DMS53 (cell line): ENCODE measurements at regions not wholly inside any gene's neighbourhood (a gene's known extent, or its start where the extent isn't known, plus 50 kb on each side); places are given as distances from the start of the nearest gene placed in this dataset.

Experiments used
- DNase-seq: peaks from one replicate; lab custom pipeline; 2025; lab: John Stamatoyannopoulos, UW

GRCh38 chr6:71722736-71723135, 163.6 kb upstream of the RIMS1 start:
- no peak for DNase-seq

GRCh38 chr6:71724456-71725125, 161.8 kb upstream of the RIMS1 start:
- no peak for DNase-seq

DNA sequence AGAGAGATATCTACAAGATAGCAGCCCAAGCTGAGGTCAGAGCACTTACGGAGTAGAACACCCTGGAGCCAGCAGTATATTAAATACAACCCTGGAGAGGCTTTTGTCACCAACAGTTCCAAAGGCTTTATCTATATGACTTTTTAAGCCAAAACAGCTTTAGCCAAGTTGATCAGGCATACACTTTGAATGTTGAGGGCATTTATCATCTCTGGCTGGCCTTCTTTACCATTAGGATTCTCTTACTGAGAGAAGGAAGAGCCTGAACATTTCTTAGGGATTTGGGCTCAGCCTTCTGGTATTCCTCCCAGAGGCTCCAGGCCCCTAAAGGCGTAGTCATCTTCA, 161.3 kb upstream of the RIMS1 start:
- no peak for DNase-seq

DNA sequence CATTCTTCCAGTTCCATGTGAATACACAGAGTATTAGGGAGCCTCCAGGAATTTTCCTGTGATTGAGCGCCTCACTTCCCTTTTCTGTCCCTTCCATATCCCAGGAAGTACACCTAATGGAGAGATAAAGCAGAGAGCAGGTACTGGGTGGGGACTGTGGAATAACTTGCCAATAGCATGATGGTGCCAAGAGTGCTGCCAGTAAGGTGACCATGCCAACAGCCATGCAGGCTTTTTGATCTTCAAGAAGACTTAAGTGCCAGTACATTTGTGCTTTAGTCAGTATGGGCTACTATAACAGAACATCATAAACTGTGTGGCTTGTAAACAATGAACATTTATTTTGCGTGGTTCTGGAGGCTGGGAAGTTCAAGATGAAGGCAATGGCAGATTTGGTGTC, 160.2 kb upstream of the RIMS1 start:
- DNase-seq, result no peak

GRCh38 chr6:71727632-71728294, 158.6 kb upstream of the RIMS1 start:
- DNase-seq, result no peak

GRCh38 chr6:71730284-71730683, 156.1 kb upstream of the RIMS1 start:
- DNase-seq, result no peak

DNA sequence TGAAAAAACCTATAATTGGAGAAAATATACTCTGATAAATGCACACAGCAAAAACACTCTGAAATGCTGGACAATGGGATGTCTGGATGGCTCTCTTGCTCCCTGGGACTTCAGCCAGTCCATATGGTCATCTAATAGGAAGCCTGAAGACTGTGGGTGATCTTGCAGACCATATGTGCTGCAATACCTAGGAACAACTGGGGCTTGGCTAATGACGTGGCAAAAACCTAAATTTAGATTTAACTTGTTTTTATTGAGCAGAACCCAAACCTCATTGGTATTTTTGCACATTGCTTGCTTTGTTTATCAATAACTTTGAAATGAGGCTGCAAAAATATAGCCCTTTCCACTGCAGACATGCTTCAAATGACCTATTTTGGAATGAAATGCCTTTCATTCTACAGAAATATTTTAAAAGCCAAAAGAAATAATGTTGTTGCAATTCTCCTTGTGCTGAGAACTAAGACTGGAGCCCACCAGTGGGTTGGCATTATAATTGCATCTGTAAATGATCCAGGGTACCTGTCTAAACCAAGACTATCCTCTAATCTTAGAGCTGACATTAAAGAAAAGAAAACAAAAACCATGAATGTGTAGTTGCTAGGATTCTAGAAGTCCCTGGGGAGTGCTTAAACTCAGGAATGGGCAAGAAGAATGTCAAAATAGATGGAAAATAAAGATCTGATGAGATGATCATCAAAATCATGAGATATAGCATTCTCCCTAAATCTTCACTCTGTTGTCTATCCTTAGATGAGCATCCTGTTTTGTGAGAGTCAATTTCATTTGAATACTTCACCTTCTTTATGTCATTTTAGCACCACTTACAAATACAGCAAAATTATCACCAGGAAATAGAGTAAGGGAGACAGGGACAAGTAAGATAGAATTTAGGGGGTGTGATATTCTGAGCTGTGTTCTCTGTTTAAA, 152.1 kb upstream of the RIMS1 start:
- no peak for DNase-seq

DNA sequence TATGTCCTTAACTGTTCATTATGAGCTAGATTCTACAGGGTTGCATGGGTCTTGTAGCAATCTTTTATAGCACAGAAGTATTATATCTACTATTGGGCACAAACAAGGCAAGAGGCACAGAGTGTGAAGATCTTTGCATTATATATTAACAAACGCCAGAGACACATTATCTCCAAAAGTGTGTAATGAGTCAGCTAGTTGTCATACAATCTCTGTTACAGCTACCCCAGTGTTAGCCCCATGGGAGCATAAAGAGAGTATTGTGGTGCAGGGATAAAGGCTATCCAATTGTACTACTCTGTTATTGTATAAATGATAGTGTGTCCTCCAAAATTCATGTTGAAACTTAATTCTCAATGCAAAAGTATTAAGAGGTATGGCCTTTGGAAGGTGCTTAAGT, 148.4 kb upstream of the RIMS1 start:
- DNase-seq, result no peak

DNA sequence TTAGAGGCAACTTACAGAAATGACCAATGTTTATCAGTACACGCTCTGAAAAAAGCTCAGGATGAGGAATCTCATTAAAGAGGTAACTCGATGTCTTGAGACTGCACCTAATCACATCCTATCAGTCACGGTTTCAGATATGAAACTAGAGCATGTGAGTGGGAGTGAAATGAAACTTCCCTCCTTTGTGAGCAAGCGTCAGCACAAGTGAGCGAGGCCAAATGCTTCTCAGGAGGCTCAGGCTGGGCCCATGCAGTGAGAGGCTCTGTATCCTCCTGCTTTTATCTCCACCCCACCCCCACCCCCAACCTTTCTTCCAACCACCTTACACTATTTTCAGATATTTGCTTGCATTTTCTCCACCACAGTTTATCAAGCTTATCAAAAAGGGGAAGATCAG, 140.8 kb upstream of the RIMS1 start:
- DNase-seq, result no peak

DNA sequence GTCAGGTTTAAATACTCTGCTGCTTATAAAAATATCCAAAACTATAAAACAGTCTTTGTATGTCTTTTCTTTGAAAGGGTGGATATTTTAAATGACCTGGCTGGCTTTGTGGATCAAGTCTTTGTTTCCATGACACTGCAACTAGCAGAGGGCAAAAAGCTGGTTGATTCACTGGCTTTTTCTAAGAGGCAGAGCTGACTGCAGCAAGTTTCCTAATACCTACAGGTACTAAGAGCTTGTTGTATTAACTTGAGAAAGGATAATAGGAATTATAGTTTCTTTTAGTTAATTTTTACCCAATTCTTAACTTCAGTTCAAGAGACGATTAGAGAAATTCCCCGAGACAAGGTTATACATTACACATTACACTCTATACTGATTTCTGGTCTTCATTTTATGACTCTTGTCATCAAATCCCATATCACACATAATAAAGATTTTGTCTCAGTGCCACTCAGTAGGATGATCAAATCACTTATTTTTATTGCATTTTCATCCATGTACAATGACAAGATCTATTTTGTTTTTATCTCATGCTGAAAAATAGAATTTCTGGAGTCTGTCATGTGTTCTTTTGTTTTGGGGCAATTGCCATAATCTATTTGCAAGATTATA, 120.1 kb upstream of the RIMS1 start:
- DNase-seq, result no peak

- DNase-seq, result no peak
Measured at GRCh38 chr6:71766796-71767195, 119.6 kb upstream of the RIMS1 start.

- no peak for DNase-seq
Measured at GRCh38 chr6:71768356-71768755, 118.0 kb upstream of the RIMS1 start.

- no peak for DNase-seq
Measured at GRCh38 chr6:71808865-71809264, 77.5 kb upstream of the RIMS1 start.

DNA sequence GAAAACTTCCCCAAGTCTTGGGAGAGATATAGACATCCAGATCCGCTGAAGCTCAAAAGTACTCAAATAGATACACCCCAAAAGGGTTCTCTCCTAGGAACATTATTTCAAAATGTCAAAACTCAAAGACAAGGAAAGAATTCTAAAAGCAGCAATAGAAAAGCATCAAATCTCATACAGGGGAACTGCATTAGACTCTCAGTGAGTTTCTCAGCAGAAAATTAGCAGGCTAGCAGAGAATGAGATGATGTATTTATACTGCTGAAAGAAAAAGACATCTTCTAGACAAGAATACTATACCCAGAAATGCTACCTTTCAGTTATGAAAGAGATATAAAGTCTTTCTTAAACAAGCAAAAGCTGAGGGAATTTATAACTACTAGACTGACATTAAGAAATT, 75.5 kb upstream of the RIMS1 start:
- DNase-seq, result no peak

DNA sequence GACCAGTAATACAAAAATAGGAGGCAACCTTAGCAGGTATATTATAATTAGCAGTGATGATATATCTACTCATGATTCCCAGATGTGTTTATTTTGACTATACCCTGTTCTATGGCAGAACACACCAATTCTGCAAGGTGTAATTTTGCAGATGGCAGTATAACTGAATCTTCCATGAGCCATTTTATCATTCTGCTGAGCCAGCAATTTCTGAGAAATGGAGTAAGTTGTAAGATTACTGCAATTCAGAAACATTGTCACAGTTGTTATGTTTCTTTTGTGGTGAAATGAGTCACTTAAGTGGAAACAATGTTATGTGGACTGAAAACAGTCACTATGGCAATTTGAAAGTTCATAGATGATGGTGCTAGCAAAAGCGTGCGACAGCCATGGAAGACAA, 63.7 kb upstream of the RIMS1 start:
- peak; percentile 18 for DNase-seq

DNA sequence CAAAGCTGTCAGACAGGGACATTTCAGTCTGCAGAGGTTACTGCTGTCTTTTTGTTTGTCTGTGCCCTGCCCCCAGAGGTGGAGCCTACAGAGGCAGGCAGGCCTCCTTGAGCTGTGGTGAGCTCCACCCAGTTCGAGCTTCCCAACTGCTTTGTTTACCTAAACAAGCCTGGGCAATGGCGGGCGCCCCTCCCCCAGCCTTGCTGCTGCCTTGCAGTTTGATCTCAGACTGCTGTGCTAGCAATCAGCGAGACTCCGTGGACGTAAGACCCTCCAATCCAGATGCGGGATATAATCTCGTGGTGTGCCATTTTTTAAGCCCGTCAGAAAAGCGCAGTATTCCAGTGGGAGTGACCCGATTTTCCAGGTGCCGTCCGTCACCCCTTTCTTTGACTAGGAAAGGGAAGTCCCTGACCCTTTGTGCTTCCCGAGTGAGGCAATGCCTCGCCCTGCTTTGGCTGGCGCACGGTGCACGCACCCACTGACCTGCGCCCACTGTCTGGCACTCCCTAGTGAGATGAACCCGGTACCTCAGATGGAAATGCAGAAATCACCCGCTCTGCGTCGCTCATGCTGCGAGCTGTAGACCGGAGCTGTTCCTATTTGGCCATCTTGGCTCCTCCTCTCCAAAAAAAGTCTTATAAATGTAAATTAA, 54.1 kb upstream of the RIMS1 start:
- peak; percentile 77 for DNase-seq
